ENCODE measurements at regions not wholly inside any gene's neighbourhood (a gene's known extent, or its start where the extent isn't known, plus 50 kb on each side); places are given as distances from the start of the nearest gene placed in this dataset.
"Not testable (repeated sequence)": the region's sequence is repeated elsewhere in the genome, so short reads cannot be mapped to it uniquely, and the experiment has no call there.

- no peak for DNase-seq (ENCODE audit: low spot score)
- in situ Hi-C loops (cut with HindIII; ENCODE audit: low sequenced_read_pairs): no loop called here
Observed at GRCh38 chr13:50651922-50652321, 191.6 kb downstream of the DLEU7 start.

GRCh38 chr13:50654331-50654730 lies 189.2 kb downstream of the DLEU7 start:
- DNase-seq (ENCODE audit: low spot score): no peak
- in situ Hi-C loops (cut with HindIII; ENCODE audit: low sequenced_read_pairs): no loop called here

DNA sequence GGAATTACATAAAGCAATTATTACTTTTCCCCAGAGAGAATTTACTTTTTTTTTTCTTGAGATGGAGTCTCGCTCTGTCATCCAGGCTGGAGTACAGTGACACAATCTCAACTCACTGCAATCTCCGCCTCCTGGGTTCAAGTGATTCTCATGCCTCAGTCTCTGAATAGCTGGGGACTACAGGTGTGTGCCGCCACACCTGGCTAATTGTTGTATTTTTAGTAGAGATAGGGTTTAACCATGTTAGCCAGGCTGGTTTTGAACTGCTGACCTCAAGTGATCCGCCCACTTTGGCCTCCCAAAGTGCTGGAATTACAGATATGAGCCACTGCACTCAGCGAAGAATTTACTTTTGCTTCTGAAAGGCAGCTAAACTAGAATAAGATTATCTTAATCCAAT lies 181.6 kb downstream of the DLEU7 start:
- in situ Hi-C loops (cut with HindIII; ENCODE audit: low sequenced_read_pairs); DNase-seq (ENCODE audit: low spot score): not testable (repeated sequence)

- in situ Hi-C loops (cut with HindIII; ENCODE audit: low sequenced_read_pairs): no loop called here
- DNase-seq (ENCODE audit: low spot score): peak; percentile 94
Observed at GRCh38 chr13:50664951-50665350, 178.5 kb downstream of the DLEU7 start.

DNA sequence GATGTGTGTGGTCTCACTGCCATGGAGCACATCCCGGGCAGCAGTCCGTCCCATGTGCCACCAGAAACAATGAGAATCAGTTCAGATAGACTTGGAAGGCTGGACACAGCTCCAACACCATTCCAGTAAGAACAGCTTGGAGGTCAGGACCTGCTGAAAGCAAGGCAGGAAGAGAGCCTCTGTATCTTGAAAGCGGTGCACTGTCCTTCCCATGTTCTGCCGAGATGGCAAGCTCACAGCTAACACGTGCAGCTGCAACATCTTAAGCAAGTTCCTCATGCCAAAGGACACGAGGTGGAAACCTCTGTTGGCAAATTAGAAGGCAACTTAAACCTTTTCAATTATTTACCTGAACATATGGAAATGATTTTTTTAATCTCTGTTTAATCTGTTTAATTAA lies 175.4 kb downstream of the DLEU7 start:
- DNase-seq (ENCODE audit: low spot score): peak; percentile 40
- in situ Hi-C loops (cut with HindIII; ENCODE audit: low sequenced_read_pairs): no loop called here

- peak; percentile 85 for DNase-seq (ENCODE audit: low spot score)
- in situ Hi-C loops (cut with HindIII; ENCODE audit: low sequenced_read_pairs): no loop called here
Observed at GRCh38 chr13:50668691-50669271, 174.7 kb downstream of the DLEU7 start.

DNA sequence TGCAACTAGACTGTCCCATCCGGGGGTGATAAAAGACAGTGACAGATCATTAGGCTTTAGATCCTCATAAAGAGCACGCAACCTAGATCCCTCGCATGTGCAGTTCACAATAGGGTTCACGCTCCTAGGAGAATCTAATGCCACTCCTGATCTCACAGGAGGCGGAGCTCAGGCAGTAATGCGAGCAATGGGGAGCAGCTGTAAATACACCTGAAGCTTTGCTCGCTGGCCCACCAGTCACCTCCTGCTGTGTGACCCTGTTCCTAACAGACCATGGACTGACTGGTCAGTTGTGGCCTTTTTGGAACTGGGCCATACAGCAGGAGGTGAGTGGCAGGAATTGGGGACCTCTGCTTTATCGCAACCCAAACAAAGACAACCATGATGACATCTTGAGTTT lies 173.2 kb downstream of the DLEU7 start:
- in situ Hi-C loops (cut with HindIII; ENCODE audit: low sequenced_read_pairs): no loop called here
- no peak for DNase-seq (ENCODE audit: low spot score)

DNA sequence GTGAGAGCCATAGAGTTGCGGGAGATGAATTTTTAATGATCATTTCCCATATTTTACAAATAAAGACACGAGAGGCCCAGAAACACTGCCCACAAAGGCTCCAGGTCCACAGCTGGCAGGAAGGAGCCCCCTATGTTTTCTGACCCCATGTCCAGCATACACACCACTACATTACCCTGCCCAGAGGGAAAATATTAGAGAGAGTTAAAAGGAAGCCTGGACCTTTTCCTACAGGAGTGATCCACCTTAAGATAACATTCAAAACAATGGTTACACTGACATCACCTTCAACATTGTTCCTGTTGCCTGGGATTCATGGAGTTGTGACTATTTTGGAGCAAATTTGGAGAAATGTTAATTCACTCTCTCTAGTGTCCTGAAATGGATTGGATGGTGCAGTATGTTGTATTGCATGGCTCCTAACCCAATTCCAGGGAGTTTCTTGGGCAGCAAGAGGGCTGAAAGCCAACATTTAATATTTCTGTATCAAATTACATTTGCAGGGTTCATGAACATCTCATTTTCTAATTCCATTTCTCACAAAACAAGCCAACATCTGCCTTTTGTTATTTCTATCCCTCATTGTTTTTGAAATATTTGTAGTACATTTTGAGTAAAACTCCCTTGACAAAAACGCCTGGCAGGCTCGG lies 172.5 kb downstream of the DLEU7 start:
- in situ Hi-C loops (cut with HindIII; ENCODE audit: low sequenced_read_pairs): no loop called here
- DNase-seq (ENCODE audit: low spot score): no peak

- DNase-seq (ENCODE audit: low spot score): no peak
Observed at GRCh38 chr13:50671497-50671850, 172.0 kb downstream of the DLEU7 start.

DNA sequence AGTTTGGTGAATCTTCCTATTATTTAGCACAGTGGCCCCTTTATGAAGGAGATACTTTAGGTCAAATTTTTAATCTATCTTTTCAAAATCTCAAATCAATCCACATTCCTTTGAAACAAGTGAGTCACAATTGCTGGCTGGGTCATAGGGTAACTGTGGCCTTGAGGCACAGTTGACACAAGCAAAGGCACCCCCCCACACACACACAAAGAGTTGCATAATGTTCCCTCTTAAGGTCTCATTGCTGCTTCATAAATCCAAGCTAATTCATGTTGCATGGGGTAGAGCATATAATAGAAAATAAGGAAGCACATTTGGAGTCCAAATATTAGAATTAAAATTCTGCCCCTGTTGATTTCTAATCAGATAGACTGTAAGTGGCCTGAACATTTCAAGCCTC lies 171.5 kb downstream of the DLEU7 start:
- in situ Hi-C loops (cut with HindIII; ENCODE audit: low sequenced_read_pairs): no loop called here

More at GRCh38 chr13:50671497-50671850, 172.0 kb downstream of the DLEU7 start:
- in situ Hi-C loops (cut with HindIII; ENCODE audit: low sequenced_read_pairs): no loop called here

GRCh38 chr13:50675651-50676050 lies 167.8 kb downstream of the DLEU7 start:
- no peak for DNase-seq (ENCODE audit: low spot score)
- in situ Hi-C loops (cut with HindIII; ENCODE audit: low sequenced_read_pairs): no loop called here

More for the DNA sequence above, 171.5 kb downstream of the DLEU7 start:
- DNase-seq (ENCODE audit: low spot score): no peak

- in situ Hi-C loops (cut with HindIII; ENCODE audit: low sequenced_read_pairs): no loop called here
- DNase-seq (ENCODE audit: low spot score): no peak
Observed at GRCh38 chr13:50676602-50677001, 166.9 kb downstream of the DLEU7 start.

DNA sequence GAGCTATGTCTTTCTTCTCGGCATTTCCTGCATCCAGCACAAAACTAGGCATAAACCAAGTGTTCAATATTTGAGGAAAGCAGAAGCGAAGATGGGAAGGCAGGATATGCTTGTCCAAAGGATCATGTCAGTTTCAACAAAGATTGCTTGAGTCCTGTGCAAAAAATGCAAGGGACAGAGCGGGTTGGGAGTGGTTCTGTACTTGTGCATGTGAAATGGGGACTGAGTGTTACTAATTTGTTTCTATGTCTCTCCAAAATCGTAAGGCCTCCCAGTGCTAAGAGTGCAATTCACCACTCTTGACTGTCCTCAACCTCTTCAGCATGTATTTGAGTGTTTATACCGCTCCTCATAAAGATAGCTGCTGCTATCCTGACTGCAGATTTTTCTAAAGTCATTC lies 166.2 kb downstream of the DLEU7 start:
- no peak for DNase-seq (ENCODE audit: low spot score)
- in situ Hi-C loops (cut with HindIII; ENCODE audit: low sequenced_read_pairs): no loop called here

GRCh38 chr13:50677687-50678463 lies 165.6 kb downstream of the DLEU7 start:
- in situ Hi-C loops (cut with HindIII; ENCODE audit: low sequenced_read_pairs): no loop called here
- DNase-seq (ENCODE audit: low spot score): no peak

DNA sequence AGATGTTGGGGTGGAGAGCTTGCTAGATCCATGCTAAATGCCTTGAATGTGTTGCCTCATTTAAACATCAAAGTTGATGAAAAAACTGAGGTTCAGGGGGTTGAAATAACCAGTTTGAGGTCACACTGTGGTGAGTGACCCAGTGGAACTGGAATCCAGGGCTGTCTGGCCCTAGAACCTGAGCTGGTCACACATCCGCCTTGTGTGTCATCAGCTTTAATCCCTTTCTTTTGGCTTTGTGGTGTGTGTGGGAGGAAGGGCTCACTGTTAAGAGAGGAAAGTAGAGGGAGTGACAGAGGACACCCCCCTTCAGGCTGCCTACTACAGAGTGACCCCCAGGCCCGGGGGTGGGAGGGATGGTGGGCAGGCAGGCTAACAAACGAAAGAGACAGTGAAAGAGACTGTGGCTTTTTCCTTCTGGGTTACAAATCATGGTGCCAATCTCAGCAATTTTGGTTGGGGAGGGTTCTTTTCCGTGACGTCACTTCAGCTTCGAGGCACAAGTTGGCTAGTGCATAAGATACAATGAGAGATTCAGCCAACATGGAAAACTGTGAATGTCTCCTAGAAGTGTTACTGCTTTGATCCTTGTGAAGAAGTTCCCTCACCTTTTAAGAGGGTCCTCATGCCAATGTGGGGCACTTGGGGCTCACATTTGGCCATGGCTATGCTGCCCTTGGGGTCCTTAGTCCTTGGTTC lies 164.9 kb downstream of the DLEU7 start:
- in situ Hi-C loops (cut with HindIII; ENCODE audit: low sequenced_read_pairs): no loop called here
- no peak for DNase-seq (ENCODE audit: low spot score)

GRCh38 chr13:50679321-50679720 lies 164.2 kb downstream of the DLEU7 start:
- in situ Hi-C loops (cut with HindIII; ENCODE audit: low sequenced_read_pairs): no loop called here
- no peak for DNase-seq (ENCODE audit: low spot score)

DNA sequence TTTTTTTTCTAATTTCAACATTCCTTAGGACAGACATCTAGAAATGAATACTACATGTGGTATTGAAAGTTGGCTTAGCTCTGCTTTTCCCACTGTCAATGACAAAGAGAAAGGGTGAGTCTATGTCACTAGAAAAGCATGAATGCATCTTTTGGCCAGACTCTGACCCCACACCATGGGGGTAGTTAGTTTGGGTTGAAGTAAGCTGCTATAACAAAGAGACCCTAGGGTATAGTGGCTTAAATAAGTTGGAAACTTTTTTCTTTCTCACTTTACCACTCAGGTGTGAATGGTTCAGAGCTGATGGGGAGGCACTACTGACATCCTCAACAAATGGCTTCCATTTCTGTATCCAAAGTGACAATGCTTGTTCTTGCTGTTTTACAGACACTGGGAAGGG lies 161.5 kb downstream of the DLEU7 start:
- in situ Hi-C loops (cut with HindIII; ENCODE audit: low sequenced_read_pairs): no loop called here
- DNase-seq (ENCODE audit: low spot score): no peak

DNA sequence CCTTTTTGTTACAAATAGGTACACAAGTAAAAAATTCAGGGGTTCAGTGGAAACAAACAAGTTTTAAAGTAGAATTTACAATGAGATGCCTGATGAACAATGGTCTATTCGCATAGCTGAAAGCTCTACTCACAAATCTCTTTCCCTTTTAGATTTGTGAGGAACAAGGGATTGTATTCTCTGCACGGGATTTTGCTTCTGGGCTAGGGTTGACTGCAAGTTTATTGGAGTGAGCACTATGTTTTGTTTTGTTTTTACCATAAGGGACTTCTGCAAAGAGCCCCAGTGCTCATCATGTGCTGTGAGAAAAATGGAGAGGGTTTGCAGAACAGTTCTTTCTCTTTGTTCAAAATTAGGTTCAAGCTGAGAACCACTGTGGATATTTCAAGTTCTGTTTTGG lies 160.5 kb downstream of the DLEU7 start:
- DNase-seq (ENCODE audit: low spot score): no peak
- in situ Hi-C loops (cut with HindIII; ENCODE audit: low sequenced_read_pairs): no loop called here

- in situ Hi-C loops (cut with HindIII; ENCODE audit: low sequenced_read_pairs): no loop called here
- no peak for DNase-seq (ENCODE audit: low spot score)
Observed at GRCh38 chr13:50684366-50684765, 159.1 kb downstream of the DLEU7 start.

GRCh38 chr13:50685491-50685890 lies 158.0 kb downstream of the DLEU7 start:
- peak; percentile 68 for DNase-seq (ENCODE audit: low spot score)
- in situ Hi-C loops (cut with HindIII; ENCODE audit: low sequenced_read_pairs): no loop called here
